DND-41 (cell line): ENCODE measurements at regions not wholly inside any gene's neighbourhood (a gene's known extent, or its start where the extent isn't known, plus 50 kb on each side); places are given as distances from the start of the nearest gene placed in this dataset.

Source experiments
- CTCF ChIP-seq: IDR thresholded peaks from 2 replicates; pipeline ENCODE4 v1.5.1; 2012; ENCODE audit warnings: borderline replicate concordance, low read length, moderate library complexity, mild to moderate bottlenecking; ENCODE audit not compliant: poor library complexity, severe bottlenecking; ENCODE audit errors: extremely low read depth
- EZH2 ChIP-seq: IDR thresholded peaks from 3 replicates; pipeline ENCODE4 v1.6.1; 2012; ENCODE audit warnings: borderline replicate concordance, low read depth, mild to moderate bottlenecking, moderate library complexity, low read length, inconsistent platforms; ENCODE audit not compliant: severe bottlenecking

- TF ChIP-seq CTCF (no peak), EZH2 (no peak)
These were observed 560.6 kb upstream of the ID2 start for GRCh38 chr2:8121022-8121825.
